ENCODE measurements at regions not wholly inside any gene's neighbourhood (a gene's known extent, or its start where the extent isn't known, plus 50 kb on each side); places are given as distances from the start of the nearest gene placed in this dataset.

GRCh38 chr2:65781756-65782155 lies 349.4 kb upstream of the SPRED2 start:
- no peak for DNase-seq (ENCODE audit: low read depth)
- no peak overlapping the region for H3K4me3 ChIP-seq (ENCODE audit: low read depth, low read length)
- TF ChIP-seq CTCF (conservative IDR thresholded peaks at IDR 0.05; ENCODE audit: low read depth, low read length) = no peak

GRCh38 chr2:65779021-65779420 lies 346.6 kb upstream of the SPRED2 start:
- no peak overlapping the region for H3K4me3 ChIP-seq (ENCODE audit: low read depth, low read length)
- TF ChIP-seq CTCF (conservative IDR thresholded peaks at IDR 0.05; ENCODE audit: low read depth, low read length) = no peak
- DNase-seq (ENCODE audit: low read depth) = no peak

GRCh38 chr2:65778137-65778536 lies 345.7 kb upstream of the SPRED2 start:
- DNase-seq (ENCODE audit: low read depth) = no peak

GRCh38 chr2:65775839-65776238 lies 343.4 kb upstream of the SPRED2 start:
- TF ChIP-seq CTCF (conservative IDR thresholded peaks at IDR 0.05; ENCODE audit: low read depth, low read length) = no peak
- peak; percentile 8 for DNase-seq (ENCODE audit: low read depth)

More at GRCh38 chr2:65778137-65778536, 345.7 kb upstream of the SPRED2 start:
- no peak overlapping the region for H3K4me3 ChIP-seq (ENCODE audit: low read depth, low read length)
- no peak for TF ChIP-seq CTCF (conservative IDR thresholded peaks at IDR 0.05; ENCODE audit: low read depth, low read length)

GRCh38 chr2:65767946-65768345 lies 335.5 kb upstream of the SPRED2 start:
- no peak for DNase-seq (ENCODE audit: low read depth)
- H3K4me3 ChIP-seq (ENCODE audit: low read depth, low read length) = no peak overlapping the region
- TF ChIP-seq CTCF (conservative IDR thresholded peaks at IDR 0.05; ENCODE audit: low read depth, low read length) = no peak

More at GRCh38 chr2:65775839-65776238, 343.4 kb upstream of the SPRED2 start:
- H3K4me3 ChIP-seq (ENCODE audit: low read depth, low read length) = no peak overlapping the region

- no peak for DNase-seq (ENCODE audit: low read depth)
- no peak for TF ChIP-seq CTCF (conservative IDR thresholded peaks at IDR 0.05; ENCODE audit: low read depth, low read length)
- no peak overlapping the region for H3K4me3 ChIP-seq (ENCODE audit: low read depth, low read length)
Measured at GRCh38 chr2:65766768-65767267, 334.4 kb upstream of the SPRED2 start.

- no peak for DNase-seq (ENCODE audit: low read depth)
- TF ChIP-seq CTCF (conservative IDR thresholded peaks at IDR 0.05; ENCODE audit: low read depth, low read length) = no peak
- H3K4me3 ChIP-seq (ENCODE audit: low read depth, low read length) = no peak overlapping the region
Measured at GRCh38 chr2:65765376-65765775, 333.0 kb upstream of the SPRED2 start.

Measured in choroid plexus epithelial cell (primary cell).